HL-60 (cell line): ENCODE measurements at regions not wholly inside any gene's neighbourhood (a gene's known extent, or its start where the extent isn't known, plus 50 kb on each side); places are given as distances from the start of the nearest gene placed in this dataset.

Source experiments
- DNase-seq, 2 experiments: peaks; one replicate each; pipeline ENCODE4 v3.0.0-alpha.2; 2010 to 2020; ENCODE audit warnings: low read depth in 1 of 2, low spot score in 1 of 2
- H3K27ac ChIP-seq: fragments of 250-450 bp; sonication (Bioruptor Pico); replicated peaks from 2 replicates; pipeline ENCODE4 v1.5.1; 2020; ENCODE audit warnings: mild to moderate bottlenecking, moderate library complexity
- H3K27me3 ChIP-seq: fragments of 250-450 bp; sonication (Bioruptor Pico); 2 replicates; pipeline ENCODE4 v1.5.1; 2021; ENCODE audit warnings: mild to moderate bottlenecking, moderate library complexity; ENCODE audit not compliant: insufficient read depth, poor library complexity, severe bottlenecking
- H3K4me3 ChIP-seq: replicated peaks from 2 replicates; pipeline ENCODE4 v1.5.1; 2011; ENCODE audit warnings: mild to moderate bottlenecking, control low read depth, low read length; ENCODE audit not compliant: insufficient read depth
- CTCF ChIP-seq: IDR thresholded peaks from one replicate; pipeline ENCODE4 v1.5.1; 2011; ENCODE audit warnings: low read length, control low read depth, inconsistent platforms; ENCODE audit not compliant: insufficient read depth
- GABPA ChIP-seq: IDR thresholded peaks from 2 replicates; pipeline ENCODE4 v1.6.1; 2012; ENCODE audit warnings: low read depth
- POLR2AphosphoS5 ChIP-seq: IDR thresholded peaks from 2 replicates; pipeline ENCODE4 v1.6.1; 2012; ENCODE audit warnings: low read depth
- REST ChIP-seq: IDR thresholded peaks from 2 replicates; pipeline ENCODE4 v1.6.1; 2012; ENCODE audit warnings: low read depth; ENCODE audit not compliant: insufficient replicate concordance
- SPI1 ChIP-seq: IDR thresholded peaks from 2 replicates; pipeline ENCODE4 v1.6.1; 2012; ENCODE audit warnings: low read depth, mild to moderate bottlenecking, borderline replicate concordance

- no peak for DNase-seq
- Histone ChIP-seq H3K4me3 (no peak overlapping the region), H3K27ac (no peak overlapping the region), H3K27me3 (no peaks in the 10 kb centered on the region)
- TF ChIP-seq REST (no peak), CTCF (no peak), GABPA (no peak), POLR2AphosphoS5 (no peak), SPI1 (no peak)
Measured at GRCh38 chr5:106113922-106114321, 1556.8 kb downstream of the EFNA5 start.

DNA sequence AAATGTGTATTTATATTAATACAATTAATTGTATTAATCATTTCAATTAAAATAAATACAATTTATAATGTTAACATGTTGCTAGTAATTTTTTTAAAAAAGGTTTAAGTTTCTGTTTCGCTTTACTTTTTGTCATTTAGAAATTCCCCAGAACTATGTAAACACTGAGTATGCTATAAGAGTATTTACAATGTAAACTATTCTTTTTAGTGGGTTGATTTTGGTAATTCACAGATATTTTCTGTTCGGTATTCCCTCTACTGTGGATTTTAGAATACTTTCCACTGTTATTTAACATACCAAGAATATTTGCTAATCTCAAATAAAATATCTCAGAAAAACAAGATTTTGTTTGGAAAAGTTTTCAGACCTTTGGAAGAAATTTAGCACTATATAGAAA, 1564.4 kb downstream of the EFNA5 start:
- no peak for DNase-seq
- Histone ChIP-seq H3K27ac (no peak overlapping the region), H3K27me3 (no peaks in the 10 kb centered on the region), H3K4me3 (no peak overlapping the region)
- TF ChIP-seq POLR2AphosphoS5 (no peak), REST (no peak), CTCF (no peak), GABPA (no peak), SPI1 (no peak)

DNA sequence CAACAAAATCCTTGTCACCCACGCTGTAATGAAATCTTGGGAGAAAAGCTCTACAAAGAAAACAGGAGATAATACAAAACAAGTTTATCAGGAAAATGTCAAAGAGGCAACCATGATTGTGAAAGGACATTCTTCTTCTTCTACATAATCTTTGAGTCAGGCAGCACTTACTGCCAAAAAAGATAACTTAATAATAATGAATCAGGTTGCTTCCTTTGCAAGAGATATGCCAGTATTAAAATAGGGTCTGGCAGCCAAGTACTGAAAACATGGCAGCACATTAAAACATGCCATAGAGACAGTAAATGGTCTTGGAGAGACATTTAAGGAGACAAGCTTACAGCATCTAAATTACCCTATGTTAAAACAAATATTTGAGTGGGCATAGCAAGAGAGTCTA, 1573.4 kb downstream of the EFNA5 start:
- TF ChIP-seq SPI1 (no peak), GABPA (no peak), REST (no peak), POLR2AphosphoS5 (no peak), CTCF (no peak)
- H3K4me3 ChIP-seq: no peak overlapping the region
- H3K27ac ChIP-seq: no peak overlapping the region
- no peaks in the 10 kb centered on the region for H3K27me3 ChIP-seq
- DNase-seq: no peak
